Activated T-helper 1 cell treated with anti-CD3 and anti-CD28 coated beads, Interleukin-12 subunit alpha, Interleukin-12 subunit beta, Interleukin-2, Interleukin-4 antibody, amounts not matched to agents 30 ng/mL and 10 ng/mL and 1 ng/mL, durations not matched to agents 14 hours and 24 hours and 36 hours (primary cell): ENCODE measurements at regions not wholly inside any gene's neighbourhood (a gene's known extent, or its start where the extent isn't known, plus 50 kb on each side); places are given as distances from the start of the nearest gene placed in this dataset.
"Not testable (repeated sequence)": the region's sequence is repeated elsewhere in the genome, so short reads cannot be mapped to it uniquely, and the experiment has no call there.

Source experiments
- DNase-seq: peaks from one replicate; pipeline ENCODE4 v3.0.0; 2021; ENCODE audit warnings: low spot score
- H3K27ac Mint-ChIP-seq: one replicate; pipeline ENCODE4 v1.8.0; 2021; ENCODE audit warnings: mild to moderate bottlenecking, mixed read lengths
- H3K27me3 Mint-ChIP-seq: one replicate; pipeline ENCODE4 v1.8.0; 2022; ENCODE audit warnings: mild to moderate bottlenecking, moderate library complexity, mixed read lengths; ENCODE audit not compliant: insufficient read depth
- H3K36me3 Mint-ChIP-seq: one replicate; pipeline ENCODE4 v1.8.0; 2021; ENCODE audit warnings: low read depth, mixed read lengths
- H3K4me1 Mint-ChIP-seq: one replicate; pipeline ENCODE4 v1.8.0; 2021; ENCODE audit warnings: low read depth, mixed read lengths
- H3K4me3 Mint-ChIP-seq: one replicate; pipeline ENCODE4 v1.8.0; 2021; ENCODE audit warnings: mild to moderate bottlenecking, moderate library complexity, mixed read lengths
- H3K9me3 Mint-ChIP-seq: one replicate; pipeline ENCODE4 v1.8.0; 2021; ENCODE audit warnings: mixed read lengths
- intact Hi-C: fragments of 100-400 bp; cut with micrococcal nuclease; formaldehyde crosslinking; loops from one replicate; pipeline ENCODE4 v1.15.1; 2024

GRCh38 chr7:142471820-142472219 is 214.0 kb upstream of the PRSS58 start:
- Mint-ChIP-seq H3K4me1 (peaks cover 33% of the 10 kb centered on the region), H3K27ac (no peak overlapping the region), H3K36me3 (no peaks in the 10 kb centered on the region), H3K27me3 (no peaks in the 10 kb centered on the region), H3K4me3 (no peak overlapping the region), H3K9me3 (no peaks in the 10 kb centered on the region)
- intact Hi-C loops, result loop anchor here (1.0 kb wide), 1 partner anchor 37 kb away; no protein-coding TSS in a partner anchor
- no peak for DNase-seq

- H3K27ac Mint-ChIP-seq, result peak overlapping the region; percentile 56
- no peaks in the 10 kb centered on the region for H3K9me3 Mint-ChIP-seq
- no peaks in the 10 kb centered on the region for H3K27me3 Mint-ChIP-seq
- H3K36me3 Mint-ChIP-seq, result no peaks in the 10 kb centered on the region
- no peak overlapping the region for H3K4me3 Mint-ChIP-seq
- H3K4me1 Mint-ChIP-seq, result peaks cover 22% of the 10 kb centered on the region
- intact Hi-C loops, result no loop called here
- no peak for DNase-seq
Measured at GRCh38 chr7:142470544-142470830, 212.6 kb upstream of the PRSS58 start.

GRCh38 chr7:142469696-142470543 is 212.1 kb upstream of the PRSS58 start:
- intact Hi-C loops, result no loop called here
- DNase-seq, result no peak
- Mint-ChIP-seq H3K36me3 (no peaks in the 10 kb centered on the region), H3K27ac (peak overlapping the region; percentile 56), H3K4me3 (no peak overlapping the region), H3K4me1 (peaks cover 22% of the 10 kb centered on the region), H3K27me3 (no peaks in the 10 kb centered on the region), H3K9me3 (no peaks in the 10 kb centered on the region)

GRCh38 chr7:142468871-142469665 is 211.2 kb upstream of the PRSS58 start:
- Mint-ChIP-seq H3K36me3 (no peaks in the 10 kb centered on the region), H3K27ac (no peak overlapping the region), H3K4me1 (peaks cover 25% of the 10 kb centered on the region), H3K9me3 (no peaks in the 10 kb centered on the region), H3K4me3 (no peak overlapping the region), H3K27me3 (no peaks in the 10 kb centered on the region)
- intact Hi-C loops, result no loop called here
- DNase-seq, result no peak

DNA sequence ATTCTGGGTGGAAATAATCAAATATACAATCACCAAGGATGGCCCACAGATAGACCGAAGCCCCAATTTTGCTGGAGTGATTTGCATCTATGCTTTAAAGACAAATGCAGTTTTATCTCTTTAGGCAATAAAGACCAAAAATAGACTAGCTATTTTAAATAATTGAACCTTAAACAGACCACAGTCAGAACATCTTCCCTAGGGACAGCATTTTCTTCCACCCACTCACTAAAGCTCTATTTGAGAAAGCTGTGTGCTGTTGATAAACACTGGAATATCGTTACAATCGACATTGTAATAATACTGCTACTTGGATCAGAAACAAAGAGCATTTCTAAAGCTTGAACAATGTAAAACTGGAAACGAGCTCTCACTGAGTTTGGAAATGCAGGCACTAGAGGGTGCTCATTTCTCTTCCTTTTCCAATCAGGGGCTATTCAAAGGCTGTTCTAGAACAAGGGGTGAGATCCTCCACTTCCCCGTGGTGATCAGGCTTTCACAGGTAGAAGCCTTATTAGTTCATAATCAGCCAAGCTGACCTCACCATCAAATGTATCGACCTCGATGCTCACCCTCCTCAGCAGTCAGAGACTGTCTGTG is 209.3 kb upstream of the PRSS58 start:
- H3K27ac Mint-ChIP-seq, H3K36me3 Mint-ChIP-seq, H3K9me3 Mint-ChIP-seq, DNase-seq, H3K4me3 Mint-ChIP-seq, H3K27me3 Mint-ChIP-seq, intact Hi-C loops: not testable (repeated sequence)
- H3K4me1 Mint-ChIP-seq, result peaks cover 40% of the 10 kb centered on the region

GRCh38 chr7:142463401-142463850 is 205.6 kb upstream of the PRSS58 start:
- Mint-ChIP-seq H3K27ac (peak overlapping the region; percentile 87), H3K4me3 (peak overlapping the region; percentile 74), H3K4me1 (peaks cover 45% of the 10 kb centered on the region), H3K36me3 (no peaks in the 10 kb centered on the region), H3K9me3 (no peaks in the 10 kb centered on the region), H3K27me3 (peaks cover 9% of the 10 kb centered on the region)
- no peak for DNase-seq
- intact Hi-C loops, result no loop called here

GRCh38 chr7:142461437-142461836 is 203.6 kb upstream of the PRSS58 start:
- no peak overlapping the region for H3K27ac Mint-ChIP-seq

DNA sequence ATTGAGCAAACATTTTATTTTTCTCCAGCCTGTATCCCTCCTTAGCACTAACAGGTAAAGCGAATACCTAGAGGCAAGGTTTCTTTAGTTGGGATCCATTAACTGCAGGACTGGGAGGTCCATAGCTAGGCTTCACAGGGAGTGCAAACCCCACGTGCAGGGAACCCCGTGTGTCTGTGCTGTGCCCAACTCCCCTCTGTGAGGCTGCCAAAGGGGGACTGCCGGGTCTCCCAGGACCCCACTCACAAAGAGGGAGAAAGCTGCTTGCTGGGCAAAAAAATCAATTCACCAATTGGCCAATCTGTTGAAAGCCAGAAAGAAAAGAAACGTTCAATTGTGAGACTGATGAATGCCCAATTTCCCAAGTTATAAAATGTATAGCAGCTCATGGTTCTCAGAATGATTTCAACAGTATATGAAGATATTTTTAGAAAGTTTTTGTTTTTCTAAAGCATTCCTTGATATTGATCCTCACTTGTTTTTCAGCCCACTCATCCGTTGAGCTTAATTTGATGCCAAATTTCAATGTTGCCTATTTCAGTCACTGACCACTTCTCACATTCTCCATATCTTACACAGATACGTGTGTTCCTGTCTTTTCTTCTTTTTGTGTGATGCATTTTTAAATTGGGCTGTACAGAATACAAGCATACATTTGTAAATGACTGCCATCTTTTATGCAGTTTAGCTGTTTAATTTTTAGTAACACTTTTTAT is 202.7 kb upstream of the PRSS58 start:
- no peaks in the 10 kb centered on the region for H3K9me3 Mint-ChIP-seq
- peaks cover 9% of the 10 kb centered on the region for H3K27me3 Mint-ChIP-seq
- intact Hi-C loops, result no loop called here
- no peaks in the 10 kb centered on the region for H3K36me3 Mint-ChIP-seq
- no peak for DNase-seq
- peaks cover 46% of the 10 kb centered on the region for H3K4me1 Mint-ChIP-seq
- H3K27ac Mint-ChIP-seq, result no peak overlapping the region
- no peak overlapping the region for H3K4me3 Mint-ChIP-seq

More at GRCh38 chr7:142461437-142461836, 203.6 kb upstream of the PRSS58 start:
- intact Hi-C loops, result no loop called here
- peaks cover 44% of the 10 kb centered on the region for H3K4me1 Mint-ChIP-seq
- H3K27me3 Mint-ChIP-seq, result peaks cover 9% of the 10 kb centered on the region
- H3K4me3 Mint-ChIP-seq, result peak overlapping the region; percentile 58
- no peak for DNase-seq
- H3K9me3 Mint-ChIP-seq, result no peaks in the 10 kb centered on the region
- no peaks in the 10 kb centered on the region for H3K36me3 Mint-ChIP-seq

DNA sequence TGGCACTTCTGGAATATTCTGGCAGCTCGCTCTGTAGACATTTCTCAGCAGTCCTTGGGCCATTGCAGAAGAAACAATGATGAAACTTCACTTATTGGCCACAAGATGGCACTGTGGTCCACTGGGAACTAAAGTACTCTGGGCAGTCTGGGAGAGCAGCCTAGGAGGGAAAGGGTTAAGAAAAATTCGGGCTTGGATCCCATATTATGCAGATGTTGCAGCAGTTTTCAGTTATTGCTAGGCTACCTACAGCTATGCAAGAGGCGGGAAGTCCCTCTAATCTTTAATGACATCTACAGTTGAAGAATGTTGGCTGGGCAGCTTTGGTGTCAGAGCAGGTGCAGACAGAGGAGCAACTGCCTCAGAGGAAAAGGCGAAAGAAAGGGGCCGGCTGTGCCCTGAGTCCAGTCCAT is 201.7 kb upstream of the PRSS58 start:
- Mint-ChIP-seq H3K4me3 (no peak overlapping the region), H3K4me1 (peaks cover 56% of the 10 kb centered on the region), H3K27me3 (peaks cover 9% of the 10 kb centered on the region), H3K9me3 (no peaks in the 10 kb centered on the region), H3K36me3 (no peaks in the 10 kb centered on the region), H3K27ac (peak overlapping the region; percentile 34)
- DNase-seq, result no peak
- intact Hi-C loops, result loop anchor here (1.0 to 5.0 kb wide), 4 partner anchors 19 to 543 kb away; no protein-coding TSS in a partner anchor

- peaks cover 44% of the 10 kb centered on the region for H3K4me1 Mint-ChIP-seq
- H3K4me3 Mint-ChIP-seq, result no peak overlapping the region
Measured at GRCh38 chr7:142457146-142457703, 199.4 kb upstream of the PRSS58 start.

GRCh38 chr7:142455392-142455791 is 197.5 kb upstream of the PRSS58 start:
- Mint-ChIP-seq H3K27me3 (peaks cover 7% of the 10 kb centered on the region), H3K9me3 (no peaks in the 10 kb centered on the region), H3K27ac (peak overlapping the region; percentile 42), H3K4me1 (peaks cover 46% of the 10 kb centered on the region), H3K4me3 (peak overlapping the region; percentile 79), H3K36me3 (no peaks in the 10 kb centered on the region)
- no peak for DNase-seq
- intact Hi-C loops, result loop anchor here (5.0 kb wide), 2 partner anchors 42 to 547 kb away; no protein-coding TSS in a partner anchor

More at GRCh38 chr7:142457146-142457703, 199.4 kb upstream of the PRSS58 start:
- H3K27ac Mint-ChIP-seq, result no peak overlapping the region
- H3K36me3 Mint-ChIP-seq, result no peaks in the 10 kb centered on the region
- no peak for DNase-seq
- intact Hi-C loops, result loop anchor here (5.0 kb wide), 2 partner anchors 40 to 545 kb away; no protein-coding TSS in a partner anchor
- peaks cover 9% of the 10 kb centered on the region for H3K27me3 Mint-ChIP-seq
- H3K9me3 Mint-ChIP-seq, result no peaks in the 10 kb centered on the region

DNA sequence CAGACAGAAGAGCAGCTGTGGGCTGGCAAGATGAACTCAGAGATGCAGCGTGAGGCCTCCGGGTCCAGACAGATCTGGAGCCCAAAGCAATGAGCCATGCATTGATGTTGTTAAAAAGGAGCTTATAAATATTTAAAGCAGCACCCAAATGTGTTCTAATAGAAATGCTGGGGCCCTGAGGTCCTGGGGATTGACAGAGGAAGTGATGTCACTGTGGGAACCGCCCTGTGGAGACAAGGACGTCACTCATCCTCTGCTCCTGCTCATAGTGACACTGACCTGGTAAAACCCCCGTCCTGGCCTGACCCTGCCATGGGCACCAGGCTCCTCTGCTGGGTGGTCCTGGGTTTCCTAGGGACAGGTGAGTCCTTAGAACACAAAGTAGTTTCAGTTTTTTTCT is 197.0 kb upstream of the PRSS58 start:
- peak overlapping the region; percentile 79 for H3K4me3 Mint-ChIP-seq
- intact Hi-C loops, result loop anchor here (5.0 kb wide), 2 partner anchors 42 to 547 kb away; no protein-coding TSS in a partner anchor
- peak; percentile 17 for DNase-seq
- no peaks in the 10 kb centered on the region for H3K36me3 Mint-ChIP-seq
- peaks cover 7% of the 10 kb centered on the region for H3K27me3 Mint-ChIP-seq
- peak overlapping the region; percentile 79 for H3K27ac Mint-ChIP-seq
- H3K9me3 Mint-ChIP-seq, result no peaks in the 10 kb centered on the region
- H3K4me1 Mint-ChIP-seq, result peaks cover 43% of the 10 kb centered on the region
